ENCODE measurements at regions not wholly inside any gene's neighbourhood (a gene's known extent, or its start where the extent isn't known, plus 50 kb on each side); places are given as distances from the start of the nearest gene placed in this dataset.

- TF ChIP-seq NFATC3 (CRISPR knock-in tag; IDR thresholded peaks at IDR 0.05), result no peak
- TF ChIP-seq ZFP41 (CRISPR knock-in tag; IDR thresholded peaks at IDR 0.05; ENCODE audit: borderline replicate concordance), result no peak
- no peak for TF ChIP-seq ZBTB39 (CRISPR knock-in tag; IDR thresholded peaks at IDR 0.05)
- TF ChIP-seq ZNF704 (CRISPR knock-in tag; IDR thresholded peaks at IDR 0.05; ENCODE audit: borderline replicate concordance), result no peak
- no peak for TF ChIP-seq KDM3A (CRISPR knock-in tag; IDR thresholded peaks at IDR 0.05; ENCODE audit: low read depth)
- no peak for TF ChIP-seq FOSL2 (CRISPR knock-in tag; IDR thresholded peaks at IDR 0.05)
- no peak for TF ChIP-seq U2AF2 (IDR thresholded peaks at IDR 0.05; ENCODE audit: low read depth, low read length)
- no peak for TF ChIP-seq SRSF4 (IDR thresholded peaks at IDR 0.05; ENCODE audit: low read depth, low read length, poor library complexity, severe bottlenecking)
- TF ChIP-seq, protein P1, sequence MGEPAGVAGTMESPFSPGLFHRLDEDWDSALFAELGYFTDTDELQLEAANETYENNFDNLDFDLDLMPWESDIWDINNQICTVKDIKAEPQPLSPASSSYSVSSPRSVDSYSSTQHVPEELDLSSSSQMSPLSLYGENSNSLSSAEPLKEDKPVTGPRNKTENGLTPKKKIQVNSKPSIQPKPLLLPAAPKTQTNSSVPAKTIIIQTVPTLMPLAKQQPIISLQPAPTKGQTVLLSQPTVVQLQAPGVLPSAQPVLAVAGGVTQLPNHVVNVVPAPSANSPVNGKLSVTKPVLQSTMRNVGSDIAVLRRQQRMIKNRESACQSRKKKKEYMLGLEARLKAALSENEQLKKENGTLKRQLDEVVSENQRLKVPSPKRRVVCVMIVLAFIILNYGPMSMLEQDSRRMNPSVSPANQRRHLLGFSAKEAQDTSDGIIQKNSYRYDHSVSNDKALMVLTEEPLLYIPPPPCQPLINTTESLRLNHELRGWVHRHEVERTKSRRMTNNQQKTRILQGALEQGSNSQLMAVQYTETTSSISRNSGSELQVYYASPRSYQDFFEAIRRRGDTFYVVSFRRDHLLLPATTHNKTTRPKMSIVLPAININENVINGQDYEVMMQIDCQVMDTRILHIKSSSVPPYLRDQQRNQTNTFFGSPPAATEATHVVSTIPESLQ (CRISPR knock-in tag; conservative IDR thresholded peaks at IDR 0.05), result no peak
- TF ChIP-seq STAG1 (CRISPR knock-in tag; IDR thresholded peaks at IDR 0.05), result no peak
- no peak for TF ChIP-seq SNAPC2 (CRISPR knock-in tag; IDR thresholded peaks at IDR 0.05)
- no peak for TF ChIP-seq GFI1 (CRISPR knock-in tag; IDR thresholded peaks at IDR 0.05; ENCODE audit: borderline replicate concordance)
- no peak for TF ChIP-seq ZNF234 (CRISPR knock-in tag; conservative IDR thresholded peaks at IDR 0.05)
- TF ChIP-seq ZNF382 (CRISPR knock-in tag; IDR thresholded peaks at IDR 0.05; ENCODE audit: borderline replicate concordance), result no peak
- TF ChIP-seq ADNP (CRISPR knock-in tag; IDR thresholded peaks at IDR 0.05), result no peak
- TF ChIP-seq ZNF776 (CRISPR knock-in tag; IDR thresholded peaks at IDR 0.05), result no peak
Observed at GRCh38 chr11:115905341-115906000, 401.3 kb upstream of the CADM1 start (continued).

Measured in HepG2 (cell line).